ENCODE measurements at regions not wholly inside any gene's neighbourhood (a gene's known extent, or its start where the extent isn't known, plus 50 kb on each side); places are given as distances from the start of the nearest gene placed in this dataset.

GRCh38 chr18:11498821-11499220 lies 110.6 kb upstream of the SLC35G4 start:
- TF ChIP-seq, protein P1, sequence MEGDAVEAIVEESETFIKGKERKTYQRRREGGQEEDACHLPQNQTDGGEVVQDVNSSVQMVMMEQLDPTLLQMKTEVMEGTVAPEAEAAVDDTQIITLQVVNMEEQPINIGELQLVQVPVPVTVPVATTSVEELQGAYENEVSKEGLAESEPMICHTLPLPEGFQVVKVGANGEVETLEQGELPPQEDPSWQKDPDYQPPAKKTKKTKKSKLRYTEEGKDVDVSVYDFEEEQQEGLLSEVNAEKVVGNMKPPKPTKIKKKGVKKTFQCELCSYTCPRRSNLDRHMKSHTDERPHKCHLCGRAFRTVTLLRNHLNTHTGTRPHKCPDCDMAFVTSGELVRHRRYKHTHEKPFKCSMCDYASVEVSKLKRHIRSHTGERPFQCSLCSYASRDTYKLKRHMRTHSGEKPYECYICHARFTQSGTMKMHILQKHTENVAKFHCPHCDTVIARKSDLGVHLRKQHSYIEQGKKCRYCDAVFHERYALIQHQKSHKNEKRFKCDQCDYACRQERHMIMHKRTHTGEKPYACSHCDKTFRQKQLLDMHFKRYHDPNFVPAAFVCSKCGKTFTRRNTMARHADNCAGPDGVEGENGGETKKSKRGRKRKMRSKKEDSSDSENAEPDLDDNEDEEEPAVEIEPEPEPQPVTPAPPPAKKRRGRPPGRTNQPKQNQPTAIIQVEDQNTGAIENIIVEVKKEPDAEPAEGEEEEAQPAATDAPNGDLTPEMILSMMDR (IDR thresholded peaks at IDR 0.05): no peak
- TF ChIP-seq POLR2A (IDR thresholded peaks at IDR 0.05): no peak
- no peak overlapping the region for H3K4me3 ChIP-seq
- intact Hi-C loops (cut with DNase I): no loop called here
- 79% methylated on average over 1 of the region's 1 CpG for WGBS (ENCODE audit: insufficient coverage, low coverage, low lambda C conversion rate, missing lambda C conversion rate)
- ATAC-seq (no peak), DNase-seq (no peak)
- H3K4me1 ChIP-seq: no peaks in the 10 kb centered on the region
- H3K27me3 ChIP-seq: no peaks in the 10 kb centered on the region
- no peaks in the 10 kb centered on the region for H3K36me3 ChIP-seq
- H3K27ac ChIP-seq: no peak overlapping the region
- no peaks in the 10 kb centered on the region for H3K9me3 ChIP-seq

DNA sequence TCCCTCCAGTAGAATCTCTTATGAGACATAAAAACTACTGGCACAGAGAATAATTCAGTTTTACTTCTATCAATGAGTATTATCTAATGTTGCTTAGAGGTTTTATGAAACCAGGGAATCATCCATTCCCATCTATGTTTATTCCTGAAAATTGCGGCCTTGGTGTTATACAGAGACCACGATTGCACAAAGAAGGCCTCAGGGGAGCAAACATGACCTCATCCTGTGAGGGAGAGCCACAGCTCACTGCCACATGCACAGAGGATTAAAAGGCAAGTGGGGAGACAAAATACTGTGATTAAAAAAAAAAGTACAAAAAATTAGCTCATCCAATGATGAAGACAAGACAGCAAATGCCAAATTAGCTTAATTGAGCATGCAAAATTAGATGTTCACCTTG lies 111.8 kb upstream of the SLC35G4 start:
- WGBS (ENCODE audit: insufficient coverage, low coverage, low lambda C conversion rate, missing lambda C conversion rate): 36% methylated on average over 2 of the region's 2 CpGs
- Histone ChIP-seq H3K36me3 (no peaks in the 10 kb centered on the region), H3K27ac (no peak overlapping the region), H3K9me3 (no peaks in the 10 kb centered on the region), H3K27me3 (no peaks in the 10 kb centered on the region), H3K4me1 (no peaks in the 10 kb centered on the region), H3K4me3 (no peak overlapping the region)
- ATAC-seq (no peak), DNase-seq (no peak)
- TF ChIP-seq, protein P1 (IDR thresholded peaks at IDR 0.05): no peak
- no peak for TF ChIP-seq POLR2A (IDR thresholded peaks at IDR 0.05)
- intact Hi-C loops (cut with DNase I): no loop called here

DNA sequence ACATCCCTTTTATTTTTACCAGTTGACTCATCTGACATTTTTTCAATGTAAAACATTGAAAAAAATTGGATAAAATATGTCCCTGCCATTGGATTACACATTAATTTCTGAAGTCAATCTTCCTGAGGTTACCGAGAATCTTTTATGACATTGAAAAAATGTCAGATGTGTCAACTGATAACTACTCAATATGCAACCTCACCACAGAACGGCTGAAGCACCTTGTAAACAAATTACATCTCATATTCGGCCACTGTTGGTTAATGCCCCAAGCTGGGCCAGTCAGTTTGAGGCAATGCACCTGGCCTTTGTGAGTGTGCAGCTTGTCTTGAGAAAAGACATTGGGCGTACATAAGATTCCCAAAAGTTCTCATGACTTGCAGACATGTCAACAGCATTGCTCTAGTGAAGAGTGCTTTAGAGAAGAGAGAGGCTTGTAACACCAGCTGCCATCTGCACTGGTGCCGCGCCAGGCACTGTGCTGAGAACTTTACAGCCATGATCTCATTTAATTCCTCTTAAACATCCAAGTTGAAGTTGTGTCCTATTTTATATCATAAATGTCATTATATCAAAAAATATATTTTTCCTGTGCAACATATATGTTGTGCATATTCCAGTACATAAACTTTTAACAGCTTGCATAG lies 112.7 kb upstream of the SLC35G4 start:
- ATAC-seq: no peak
- DNase-seq: no peak
- TF ChIP-seq POLR2A (IDR thresholded peaks at IDR 0.05): no peak
- TF ChIP-seq, protein P1 (IDR thresholded peaks at IDR 0.05): no peak
- H3K4me1 ChIP-seq: no peaks in the 10 kb centered on the region
- no peaks in the 10 kb centered on the region for H3K36me3 ChIP-seq
- intact Hi-C loops (cut with DNase I): no loop called here
- WGBS (ENCODE audit: insufficient coverage, low coverage, low lambda C conversion rate, missing lambda C conversion rate): 57% methylated on average over 5 of the region's 6 CpGs
- H3K4me3 ChIP-seq: no peak overlapping the region
- no peaks in the 10 kb centered on the region for H3K9me3 ChIP-seq
- no peak overlapping the region for H3K27ac ChIP-seq
- H3K27me3 ChIP-seq: no peaks in the 10 kb centered on the region

DNA sequence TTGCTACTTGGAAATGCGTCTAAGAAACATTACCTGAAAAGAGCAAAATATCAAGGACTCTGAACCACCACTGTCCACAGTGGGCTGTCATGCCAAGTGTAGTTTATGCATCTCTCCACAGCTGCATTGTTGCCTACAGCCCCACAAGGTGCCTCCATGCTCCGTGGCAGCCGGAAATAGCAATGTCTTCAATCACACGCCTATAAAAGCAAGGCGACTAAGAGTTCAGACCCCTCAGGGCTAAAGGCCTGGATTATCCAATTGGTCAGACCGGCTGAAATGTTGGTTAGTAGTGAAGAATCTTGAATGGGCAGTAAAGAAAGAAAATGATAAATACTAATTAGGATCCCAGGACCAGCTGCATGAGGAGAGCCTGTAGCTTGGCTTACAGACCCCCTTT lies 114.0 kb upstream of the SLC35G4 start:
- no peak for DNase-seq

More for the DNA sequence above, 114.0 kb upstream of the SLC35G4 start:
- intact Hi-C loops (cut with DNase I): no loop called here
- H3K9me3 ChIP-seq: no peaks in the 10 kb centered on the region
- WGBS (ENCODE audit: insufficient coverage, low coverage, low lambda C conversion rate, missing lambda C conversion rate): 84% methylated on average over 5 of the region's 6 CpGs
- no peaks in the 10 kb centered on the region for H3K36me3 ChIP-seq
- no peaks in the 10 kb centered on the region for H3K27me3 ChIP-seq
- no peak overlapping the region for H3K4me3 ChIP-seq
- TF ChIP-seq, protein P1 (IDR thresholded peaks at IDR 0.05): no peak
- no peak for TF ChIP-seq POLR2A (IDR thresholded peaks at IDR 0.05)
- ATAC-seq: no peak
- no peak overlapping the region for H3K27ac ChIP-seq
- no peaks in the 10 kb centered on the region for H3K4me1 ChIP-seq

Measured in right lobe of liver (tissue), 6 donors.